Activated CD4-positive, alpha-beta T cell treated with anti-CD3 and anti-CD28 coated beads, Interleukin-2, amount 10 ng/mL, durations not matched to agents 7 days and 5 days (primary cell): ENCODE measurements at regions not wholly inside any gene's neighbourhood (a gene's known extent, or its start where the extent isn't known, plus 50 kb on each side); places are given as distances from the start of the nearest gene placed in this dataset.

Experiments used
- CTCF ChIA-PET: fragments of 350-600 bp; sonication (Branson Sonifier 250); formaldehyde crosslinking; loops from one replicate; lab custom pipeline; 2021; ENCODE audit warnings: antibody characterized with exemption; lab: Charles Lee
- POLR2A ChIA-PET: fragments of 350-600 bp; sonication (Branson Sonifier 250); formaldehyde crosslinking; loops from one replicate; lab custom pipeline; 2021; ENCODE audit warnings: antibody characterized with exemption; lab: Charles Lee
- DNase-seq: peaks from one replicate; pipeline ENCODE4 v3.0.0-alpha.2; 2020
- H3K27ac Mint-ChIP-seq: one replicate; pipeline ENCODE4 v1.8.0; 2021; ENCODE audit warnings: mild to moderate bottlenecking, moderate library complexity, mixed read lengths
- H3K27me3 Mint-ChIP-seq: one replicate; pipeline ENCODE4 v1.8.0; 2021; ENCODE audit warnings: mixed read lengths
- H3K36me3 Mint-ChIP-seq: one replicate; pipeline ENCODE4 v1.8.0; 2021; ENCODE audit warnings: low read depth, mixed read lengths
- H3K4me1 Mint-ChIP-seq: one replicate; pipeline ENCODE4 v1.8.0; 2021; ENCODE audit warnings: mixed read lengths
- H3K4me3 Mint-ChIP-seq: one replicate; pipeline ENCODE4 v1.8.0; 2021; ENCODE audit warnings: mild to moderate bottlenecking, moderate library complexity, mixed read lengths
- H3K9me3 Mint-ChIP-seq: one replicate; pipeline ENCODE4 v1.8.0; 2021; ENCODE audit warnings: mixed read lengths

- DNase-seq: no peak
- CTCF ChIA-PET: no interaction called here
Observed at GRCh38 chr6:156457601-156458000, 319.6 kb upstream of the ARID1B start.

GRCh38 chr6:156455847-156456246, 321.3 kb upstream of the ARID1B start:
- Mint-ChIP-seq H3K27ac (no peak overlapping the region), H3K9me3 (peaks cover 11% of the 10 kb centered on the region), H3K4me1 (no peaks in the 10 kb centered on the region), H3K4me3 (no peak overlapping the region), H3K36me3 (no peaks in the 10 kb centered on the region), H3K27me3 (no peaks in the 10 kb centered on the region)
- DNase-seq: no peak
- CTCF ChIA-PET: no interaction called here
- POLR2A ChIA-PET: no interaction called here

More at GRCh38 chr6:156457601-156458000, 319.6 kb upstream of the ARID1B start:
- POLR2A ChIA-PET: no interaction called here
- H3K4me1 Mint-ChIP-seq: no peaks in the 10 kb centered on the region
- no peak overlapping the region for H3K27ac Mint-ChIP-seq
- no peaks in the 10 kb centered on the region for H3K36me3 Mint-ChIP-seq
- peaks cover 3% of the 10 kb centered on the region for H3K27me3 Mint-ChIP-seq
- no peak overlapping the region for H3K4me3 Mint-ChIP-seq
- H3K9me3 Mint-ChIP-seq: peaks cover 12% of the 10 kb centered on the region

- Mint-ChIP-seq H3K4me3 (no peak overlapping the region), H3K27me3 (no peaks in the 10 kb centered on the region), H3K36me3 (no peaks in the 10 kb centered on the region), H3K4me1 (no peaks in the 10 kb centered on the region), H3K27ac (no peak overlapping the region), H3K9me3 (peaks cover 11% of the 10 kb centered on the region)
- DNase-seq: no peak
- ChIA-PET POLR2A (no interaction called here), CTCF (no interaction called here)
Observed at GRCh38 chr6:156454867-156455266, 322.3 kb upstream of the ARID1B start.

- ChIA-PET CTCF (no interaction called here), POLR2A (interaction anchor here (0.6 kb wide), 1 partner anchor 10 kb away, joined by 4 read pairs; no protein-coding TSS in a partner anchor)
- no peaks in the 10 kb centered on the region for H3K4me1 Mint-ChIP-seq
Observed at GRCh38 chr6:156451726-156452125, 325.5 kb upstream of the ARID1B start.

GRCh38 chr6:156451088-156451487, 326.1 kb upstream of the ARID1B start:
- H3K4me3 Mint-ChIP-seq: no peak overlapping the region
- H3K27me3 Mint-ChIP-seq: no peaks in the 10 kb centered on the region
- CTCF ChIA-PET: interaction anchor here (0.6 kb wide), 1 partner anchor 962 kb away, joined by 4 read pairs; no protein-coding TSS in a partner anchor
- H3K27ac Mint-ChIP-seq: no peak overlapping the region
- no peaks in the 10 kb centered on the region for H3K4me1 Mint-ChIP-seq
- DNase-seq: no peak
- POLR2A ChIA-PET: interaction anchor here (0.6 kb wide), 1 partner anchor 9 kb away, joined by 4 read pairs; no protein-coding TSS in a partner anchor
- no peaks in the 10 kb centered on the region for H3K36me3 Mint-ChIP-seq
- peaks cover 11% of the 10 kb centered on the region for H3K9me3 Mint-ChIP-seq

More at GRCh38 chr6:156451726-156452125, 325.5 kb upstream of the ARID1B start:
- no peaks in the 10 kb centered on the region for H3K36me3 Mint-ChIP-seq
- H3K9me3 Mint-ChIP-seq: peaks cover 11% of the 10 kb centered on the region
- no peak overlapping the region for H3K4me3 Mint-ChIP-seq
- no peaks in the 10 kb centered on the region for H3K27me3 Mint-ChIP-seq
- DNase-seq: no peak
- no peak overlapping the region for H3K27ac Mint-ChIP-seq

GRCh38 chr6:156450421-156450820, 326.8 kb upstream of the ARID1B start:
- no peak overlapping the region for H3K4me3 Mint-ChIP-seq
- H3K27ac Mint-ChIP-seq: no peak overlapping the region
- H3K4me1 Mint-ChIP-seq: no peaks in the 10 kb centered on the region
- POLR2A ChIA-PET: no interaction called here
- peaks cover 11% of the 10 kb centered on the region for H3K9me3 Mint-ChIP-seq
- DNase-seq: no peak
- CTCF ChIA-PET: no interaction called here
- no peaks in the 10 kb centered on the region for H3K27me3 Mint-ChIP-seq
- H3K36me3 Mint-ChIP-seq: no peaks in the 10 kb centered on the region

- Mint-ChIP-seq H3K27me3 (no peaks in the 10 kb centered on the region), H3K9me3 (peaks cover 8% of the 10 kb centered on the region), H3K4me1 (no peaks in the 10 kb centered on the region), H3K4me3 (no peak overlapping the region), H3K27ac (no peak overlapping the region), H3K36me3 (no peaks in the 10 kb centered on the region)
- DNase-seq: no peak
- POLR2A ChIA-PET: no interaction called here
- CTCF ChIA-PET: no interaction called here
Observed at GRCh38 chr6:156449569-156449968, 327.6 kb upstream of the ARID1B start.

GRCh38 chr6:156449128-156449527, 328.1 kb upstream of the ARID1B start:
- Mint-ChIP-seq H3K36me3 (no peaks in the 10 kb centered on the region), H3K4me1 (no peaks in the 10 kb centered on the region), H3K27me3 (no peaks in the 10 kb centered on the region), H3K27ac (no peak overlapping the region), H3K9me3 (peaks cover 5% of the 10 kb centered on the region), H3K4me3 (no peak overlapping the region)
- ChIA-PET CTCF (interaction anchor here (1.4 kb wide), 1 partner anchor 21 kb away, joined by 3 read pairs; no protein-coding TSS in a partner anchor), POLR2A (no interaction called here)
- DNase-seq: no peak

- Mint-ChIP-seq H3K27ac (no peak overlapping the region), H3K4me1 (no peaks in the 10 kb centered on the region), H3K9me3 (peaks cover 6% of the 10 kb centered on the region), H3K27me3 (no peaks in the 10 kb centered on the region), H3K36me3 (no peaks in the 10 kb centered on the region), H3K4me3 (no peak overlapping the region)
- POLR2A ChIA-PET: no interaction called here
- DNase-seq: no peak
- CTCF ChIA-PET: interaction anchor here (0.7 to 1.4 kb wide), 2 partner anchors 21 to 260 kb away, joined by 3 read pairs; no protein-coding TSS in a partner anchor
Observed at GRCh38 chr6:156448579-156448978, 328.6 kb upstream of the ARID1B start.

GRCh38 chr6:156440688-156441087, 336.5 kb upstream of the ARID1B start:
- ChIA-PET POLR2A (no interaction called here), CTCF (no interaction called here)
- DNase-seq: no peak
- Mint-ChIP-seq H3K4me1 (no peaks in the 10 kb centered on the region), H3K4me3 (no peak overlapping the region), H3K36me3 (no peaks in the 10 kb centered on the region), H3K9me3 (peaks cover 6% of the 10 kb centered on the region), H3K27ac (no peak overlapping the region), H3K27me3 (no peaks in the 10 kb centered on the region)

- no peak for DNase-seq
- H3K4me1 Mint-ChIP-seq: no peaks in the 10 kb centered on the region
- peaks cover 12% of the 10 kb centered on the region for H3K9me3 Mint-ChIP-seq
- CTCF ChIA-PET: interaction anchor here (1.0 kb wide), 1 partner anchor 17 kb away, joined by 3 read pairs; no protein-coding TSS in a partner anchor
- H3K36me3 Mint-ChIP-seq: no peaks in the 10 kb centered on the region
- H3K4me3 Mint-ChIP-seq: no peak overlapping the region
- POLR2A ChIA-PET: no interaction called here
- no peak overlapping the region for H3K27ac Mint-ChIP-seq
- H3K27me3 Mint-ChIP-seq: no peaks in the 10 kb centered on the region
Observed at GRCh38 chr6:156438350-156438923, 338.7 kb upstream of the ARID1B start.

- ChIA-PET POLR2A (no interaction called here), CTCF (no interaction called here)
- Mint-ChIP-seq H3K4me1 (no peaks in the 10 kb centered on the region), H3K36me3 (no peaks in the 10 kb centered on the region), H3K27ac (no peak overlapping the region), H3K27me3 (no peaks in the 10 kb centered on the region), H3K9me3 (peaks cover 12% of the 10 kb centered on the region), H3K4me3 (no peak overlapping the region)
- no peak for DNase-seq
Observed at GRCh38 chr6:156437121-156437879, 339.9 kb upstream of the ARID1B start.

- peaks cover 11% of the 10 kb centered on the region for H3K9me3 Mint-ChIP-seq
- no peaks in the 10 kb centered on the region for H3K27me3 Mint-ChIP-seq
- no peaks in the 10 kb centered on the region for H3K4me1 Mint-ChIP-seq
- no peaks in the 10 kb centered on the region for H3K36me3 Mint-ChIP-seq
- POLR2A ChIA-PET: no interaction called here
- no peak overlapping the region for H3K4me3 Mint-ChIP-seq
- CTCF ChIA-PET: no interaction called here
- no peak for DNase-seq
- no peak overlapping the region for H3K27ac Mint-ChIP-seq
Observed at GRCh38 chr6:156434795-156435190, 342.4 kb upstream of the ARID1B start.
